HCT116 (cell line): ENCODE measurements at regions not wholly inside any gene's neighbourhood (a gene's known extent, or its start where the extent isn't known, plus 50 kb on each side); places are given as distances from the start of the nearest gene placed in this dataset.

ENCODE experiments used
- ATAC-seq: fragments of 200-7000 bp; cut with Tn5 transposase; 2 replicates; pipeline ENCODE4 v1.9.1; 2020; ENCODE audit warnings: mild to moderate bottlenecking, moderate library complexity
- BruUV-seq: library from RNA; stranded (reverse); fragments of 400-500 nt; replicated peaks from 2 replicates; lab custom pipeline; 2021; lab: Mats Ljungman, UMichigan
- CTCF ChIA-PET: fragments of 300-600 bp; sonication (Branson Sonifier 250); formaldehyde crosslinking; loops from one replicate; lab custom pipeline; 2021; ENCODE audit warnings: antibody characterized with exemption; lab: Charles Lee
- POLR2A ChIA-PET: fragments of 300-600, 350-600 bp; sonication (Branson Sonifier 250); formaldehyde crosslinking; loops from one replicate; lab custom pipeline; 2021; ENCODE audit warnings: antibody characterized with exemption; lab: Charles Lee
- RAD21 ChIA-PET, 2 experiments: fragments of 300-600 bp; sonication (Branson Sonifier 250); formaldehyde crosslinking; loops; one replicate each; lab custom pipeline; 2023; ENCODE audit warnings: low total read pairs in 2 of 2; ENCODE audit not compliant: uncharacterized antibody in 2 of 2, unreplicated experiment in 2 of 2, low non-redundant PET in 1 of 2; lab: Charles Lee
- DNase-seq: peaks from one replicate; pipeline ENCODE4 v3.0.0-alpha.2; 2010; ENCODE audit warnings: low read depth, low spot score
- H2AFZ ChIP-seq: fragments of 200-600 bp; shearing (Covaris generic), sonication (generic); 2 replicates; pipeline ENCODE4 v1.6.1; 2017; ENCODE audit warnings: low read depth, mixed run types, mixed read lengths, antibody characterized with exemption, low read length; ENCODE audit not compliant: poor library complexity, severe bottlenecking
- H3K27ac ChIP-seq: 2 replicates; pipeline ENCODE4 v1.5.1; 2012; ENCODE audit warnings: low read depth, low read length
- H3K27me3 ChIP-seq: fragments of 200-600 bp; sonication (generic); 2 replicates; pipeline ENCODE4 v1.6.1; 2016; ENCODE audit warnings: mixed run types, low read length, mixed read lengths; ENCODE audit not compliant: insufficient read depth
- H3K36me3 ChIP-seq, 2 experiments: fragments of 200-500 bp in 1 of 2; fragments of 200-600 bp in 1 of 2; sonication (Bioruptor generic) in 1 of 2; sonication (generic) in 1 of 2; 2 replicates each; pipeline versions ENCODE4 v1.5.1 to v1.6.1; 2014 to 2016; ENCODE audit warnings: low read length in 2 of 2, inconsistent platforms in 1 of 2, mixed read lengths in 1 of 2, mixed run types in 1 of 2; ENCODE audit not compliant: insufficient read depth in 2 of 2, control insufficient read depth in 1 of 2
- H3K4me1 ChIP-seq, 2 experiments: fragments of 200-600 bp in 1 of 2; sonication (generic) in 1 of 2; 2 replicates each; pipeline versions ENCODE4 v1.5.1 to v1.6.1; 2012 to 2017; ENCODE audit warnings: low read length in 2 of 2, inconsistent platforms in 1 of 2, mild to moderate bottlenecking in 1 of 2, mixed read lengths in 1 of 2, mixed run types in 1 of 2, moderate library complexity in 1 of 2; ENCODE audit not compliant: insufficient read depth in 2 of 2, control insufficient read depth in 1 of 2
- H3K4me2 ChIP-seq: fragments of 200-600 bp; sonication (generic); 2 replicates; pipeline ENCODE4 v1.6.1; 2017; ENCODE audit warnings: mixed run types, low read length, mixed read lengths
- H3K4me3 ChIP-seq, 2 experiments: fragments of 200-600 bp in 1 of 2; sonication (generic) in 1 of 2; replicated peaks in 1 of 2; 2 replicates each; pipeline ENCODE4 v1.5.1; 2011 to 2016; ENCODE audit warnings: low read length in 2 of 2, control low read depth in 1 of 2, low read depth in 1 of 2, mild to moderate bottlenecking in 1 of 2, mixed read lengths in 1 of 2, mixed run types in 1 of 2
- H3K79me2 ChIP-seq: fragments of 200-600 bp; sonication (generic); 2 replicates; pipeline ENCODE4 v1.6.1; 2017; ENCODE audit warnings: mild to moderate bottlenecking, mixed run types, low read length, moderate library complexity, mixed read lengths; ENCODE audit not compliant: insufficient read depth
- H3K9ac ChIP-seq: fragments of 200-600 bp; sonication (generic); 2 replicates; pipeline ENCODE4 v1.6.1; 2016; ENCODE audit warnings: low read length, mixed read lengths
- H3K9me2 ChIP-seq: fragments of 200-600 bp; sonication (generic), shearing (Covaris generic); 2 replicates; pipeline ENCODE4 v1.6.1; 2017; ENCODE audit warnings: mixed run types, mild to moderate bottlenecking, moderate library complexity; ENCODE audit not compliant: insufficient read depth
- H3K9me3 ChIP-seq, 2 experiments: fragments of 200-500 bp in 1 of 2; fragments of 200-600 bp in 1 of 2; sonication (Bioruptor generic) in 1 of 2; sonication (generic) in 1 of 2; 2 replicates each; pipeline ENCODE4 v1.6.1; 2014 to 2017; ENCODE audit warnings: low read length in 2 of 2, mixed read lengths in 2 of 2, inconsistent platforms in 1 of 2, low read depth in 1 of 2, mild to moderate bottlenecking in 1 of 2, mixed run types in 1 of 2, moderate library complexity in 1 of 2; ENCODE audit not compliant: control insufficient read depth in 1 of 2, insufficient read depth in 1 of 2
- H4K20me1 ChIP-seq: fragments of 200-600 bp; sonication (generic), shearing (Covaris generic); 2 replicates; pipeline ENCODE4 v1.6.1; 2017; ENCODE audit warnings: mixed run types, mild to moderate bottlenecking, moderate library complexity; ENCODE audit not compliant: insufficient read depth
- ATF3 ChIP-seq: IDR thresholded peaks from 2 replicates; pipeline ENCODE4 v1.6.1; 2012
- CBX3 ChIP-seq: IDR thresholded peaks from 2 replicates; pipeline ENCODE4 v1.6.1; 2012; ENCODE audit warnings: low read depth
- CEBPB ChIP-seq: IDR thresholded peaks from 2 replicates; pipeline ENCODE4 v1.6.1; 2012; ENCODE audit warnings: low read depth
- CTCF ChIP-seq, 3 experiments: fragments of 200-600 bp in 1 of 3; sonication (generic) in 1 of 3; IDR thresholded peaks in 2 of 3; conservative IDR thresholded peaks in 1 of 3; 2 replicates each; pipeline ENCODE4 v1.5.1; 2012 to 2017; ENCODE audit warnings: low read depth in 2 of 3, low read length in 2 of 3, antibody characterized with exemption in 1 of 3, borderline replicate concordance in 1 of 3, control low read depth in 1 of 3, mild to moderate bottlenecking in 1 of 3, mixed read lengths in 1 of 3, mixed run types in 1 of 3, moderate library complexity in 1 of 3; ENCODE audit not compliant: insufficient read depth in 1 of 3
- EGR1 ChIP-seq: IDR thresholded peaks from 2 replicates; pipeline ENCODE4 v1.6.1; 2012; ENCODE audit warnings: low read depth
- ELF1 ChIP-seq: IDR thresholded peaks from 2 replicates; pipeline ENCODE4 v1.6.1; 2012; ENCODE audit warnings: low read depth, borderline replicate concordance
- EZH2 ChIP-seq: fragments of 200-600 bp; sonication (generic); IDR thresholded peaks from 2 replicates; pipeline ENCODE4 v1.6.1; 2017; ENCODE audit warnings: antibody characterized with exemption, mixed run types
- EZH2phosphoT487 ChIP-seq: fragments of 200-600 bp; IDR thresholded peaks from 2 replicates; pipeline ENCODE4 v1.6.1; 2018; ENCODE audit warnings: antibody characterized with exemption, borderline replicate concordance
- JUND ChIP-seq: IDR thresholded peaks from 2 replicates; pipeline ENCODE4 v1.6.1; 2012
- MAX ChIP-seq: IDR thresholded peaks from 2 replicates; pipeline ENCODE4 v1.6.1; 2012
- POLR2A ChIP-seq: IDR thresholded peaks from 2 replicates; pipeline ENCODE4 v1.7.0; 2011; ENCODE audit warnings: borderline replicate concordance; ENCODE audit not compliant: insufficient read depth, insufficient read length; ENCODE audit errors: extremely low read depth
- RAD21 ChIP-seq: IDR thresholded peaks from 2 replicates; pipeline ENCODE4 v1.6.1; 2012; ENCODE audit warnings: low read depth, mild to moderate bottlenecking
- SIN3A ChIP-seq: IDR thresholded peaks from 2 replicates; pipeline ENCODE4 v1.6.1; 2012; ENCODE audit warnings: low read depth
- SP1 ChIP-seq: IDR thresholded peaks from 2 replicates; pipeline ENCODE4 v1.6.1; 2012; ENCODE audit warnings: low read depth
- SRF ChIP-seq: IDR thresholded peaks from 2 replicates; pipeline ENCODE4 v1.6.1; 2012; ENCODE audit warnings: low read depth
- TCF7L2 ChIP-seq: IDR thresholded peaks from 2 replicates; pipeline ENCODE4 v1.7.0; 2011; ENCODE audit warnings: borderline replicate concordance, inconsistent platforms; ENCODE audit not compliant: insufficient read depth, insufficient read length; ENCODE audit errors: extremely low read depth
- YY1 ChIP-seq: IDR thresholded peaks from 2 replicates; pipeline ENCODE4 v1.6.1; 2011; ENCODE audit warnings: low read length, low read depth, moderate library complexity, mild to moderate bottlenecking; ENCODE audit not compliant: insufficient replicate concordance; ENCODE audit errors: extremely low read depth
- ZBTB33 ChIP-seq: IDR thresholded peaks from 2 replicates; pipeline ENCODE4 v1.6.1; 2011; ENCODE audit warnings: mild to moderate bottlenecking, low read length, moderate library complexity; ENCODE audit not compliant: insufficient replicate concordance; ENCODE audit errors: extremely low read depth
- ZFX ChIP-seq: fragments of 450-650 bp; IDR thresholded peaks from 2 replicates; pipeline ENCODE4 v1.6.1; 2017
- intact Hi-C: fragments of 100-400 bp; cut with micrococcal nuclease; formaldehyde crosslinking; loops from 2 replicates; pipeline ENCODE4 v1.10.0; 2022

GRCh38 chr13:60745343-60745742, 348.3 kb downstream of the TDRD3 start (continued):
- TF ChIP-seq MAX = no peak

GRCh38 chr13:60733933-60734332, 336.9 kb downstream of the TDRD3 start:
- DNase-seq (no peak), ATAC-seq (no peak)
- no TSS peak for BruUV-seq
- Histone ChIP-seq H3K36me3 (no peaks in the 10 kb centered on the region), H3K4me1 (no peaks in the 10 kb centered on the region), H4K20me1 (no peaks in the 10 kb centered on the region), H3K9me2 (no peaks in the 10 kb centered on the region), H3K4me2 (no peak overlapping the region), H3K27ac (no peak overlapping the region), H3K9me3 (no peaks in the 10 kb centered on the region), H3K27me3 (no peaks in the 10 kb centered on the region), H3K4me3 (no peak overlapping the region), H2AFZ (no peak overlapping the region), H3K9ac (no peak overlapping the region), H3K79me2 (no peaks in the 10 kb centered on the region)
- POLR2A ChIA-PET = no interaction called here
- CTCF ChIA-PET = no interaction called here
- RAD21 ChIA-PET = no interaction called here
- TF ChIP-seq RAD21 (no peak), CEBPB (no peak), EZH2 (no peak), CTCF (IDR thresholded peaks at IDR 0.05 in 2 of 3, conservative IDR thresholded peaks at IDR 0.05 in 1 of 3; ENCODE audit: borderline replicate concordance in 1 of 3, insufficient read depth in 1 of 3, low read depth in 2 of 3, low read length in 2 of 3) (no peak), SP1 (no peak), TCF7L2 (no peak), MAX (no peak), SIN3A (no peak), YY1 (no peak), ELF1 (no peak), POLR2A (no peak), SRF (no peak), ZBTB33 (no peak), ZFX (no peak), EGR1 (no peak), EZH2phosphoT487 (no peak), JUND (no peak), ATF3 (no peak), CBX3 (no peak)
- intact Hi-C loops = no loop called here
